GM12878 (cell line): ENCODE measurements at regions not wholly inside any gene's neighbourhood (a gene's known extent, or its start where the extent isn't known, plus 50 kb on each side); places are given as distances from the start of the nearest gene placed in this dataset.

Experiments
- ATF3 ChIP-seq: IDR thresholded peaks from 2 replicates; pipeline ENCODE4 v1.6.1; 2011; ENCODE audit warnings: low read depth, mild to moderate bottlenecking, low read length, moderate library complexity, borderline replicate concordance; ENCODE audit errors: extremely low read depth
- CTCF ChIP-seq, 3 experiments: IDR thresholded peaks in 2 of 3; conservative IDR thresholded peaks in 1 of 3; 2 replicates each; pipeline ENCODE4 v1.5.1; 2011; ENCODE audit warnings: low read depth in 3 of 3, low read length in 3 of 3, mild to moderate bottlenecking in 3 of 3, control low read depth in 2 of 3, moderate library complexity in 2 of 3, inconsistent platforms in 1 of 3, mixed read lengths in 1 of 3; ENCODE audit not compliant: control insufficient read depth in 2 of 3, insufficient read depth in 1 of 3; ENCODE audit errors: extremely low read depth in 1 of 3
- GABPA ChIP-seq: IDR thresholded peaks from 2 replicates; pipeline ENCODE4 v1.6.1; 2014; ENCODE audit warnings: antibody characterized with exemption, low read depth, mild to moderate bottlenecking, inconsistent platforms
- HDAC6 ChIP-seq: fragments of 200-600 bp; sonication (generic); IDR thresholded peaks from one replicate; pipeline ENCODE4 v1.8.0; 2017; ENCODE audit warnings: antibody characterized with exemption; ENCODE audit not compliant: unreplicated experiment
- HSF1 ChIP-seq: fragments of 150-350 bp; IDR thresholded peaks from 2 replicates; pipeline ENCODE4 v1.6.1; 2014; ENCODE audit warnings: mild to moderate bottlenecking, low read depth, low read length
- KLF5 ChIP-seq: fragments of 450-650 bp; IDR thresholded peaks from 2 replicates; pipeline ENCODE4 v1.6.1; 2014; ENCODE audit warnings: mild to moderate bottlenecking; ENCODE audit not compliant: partially characterized antibody
- NRF1 ChIP-seq: conservative IDR thresholded peaks from 2 replicates; pipeline ENCODE4 v1.6.1; 2011; ENCODE audit warnings: mild to moderate bottlenecking, low read depth, low read length, improper control_type of control experiment
- PBX3 ChIP-seq: IDR thresholded peaks from 2 replicates; pipeline ENCODE4 v1.6.1; 2011; ENCODE audit warnings: mild to moderate bottlenecking, low read depth, low read length, moderate library complexity; ENCODE audit not compliant: insufficient replicate concordance
- POLR2A ChIP-seq: IDR thresholded peaks from 2 replicates; pipeline ENCODE4 v1.6.1; 2011; ENCODE audit warnings: low read depth, mild to moderate bottlenecking, low read length
- POLR2AphosphoS5 ChIP-seq: IDR thresholded peaks from 2 replicates; pipeline ENCODE4 v1.6.1; 2011; ENCODE audit warnings: mild to moderate bottlenecking, low read length, inconsistent platforms
- REST ChIP-seq: IDR thresholded peaks from 2 replicates; pipeline ENCODE4 v1.6.1; 2012; ENCODE audit warnings: mild to moderate bottlenecking, low read depth, low read length
- TCF12 ChIP-seq: IDR thresholded peaks from 2 replicates; pipeline ENCODE4 v1.6.1; 2011; ENCODE audit warnings: low read depth, mild to moderate bottlenecking, low read length
- YY1 ChIP-seq: IDR thresholded peaks from 2 replicates; pipeline ENCODE4 v1.6.1; 2011; ENCODE audit warnings: low read depth, mild to moderate bottlenecking, low read length

- TF ChIP-seq CTCF (IDR thresholded peaks at IDR 0.05 in 2 of 3, conservative IDR thresholded peaks at IDR 0.05 in 1 of 3; ENCODE audit: control insufficient read depth in 2 of 3, extremely low read depth in 1 of 3, insufficient read depth in 1 of 3, low read depth in 3 of 3, low read length in 3 of 3) (no peak), POLR2AphosphoS5 (no peak), HDAC6 (no peak), GABPA (no peak), PBX3 (no peak), POLR2A (no peak), ATF3 (no peak), NRF1 (no peak), YY1 (no peak), HSF1 (no peak), TCF12 (no peak), KLF5 (no peak), REST (no peak)
Measured at GRCh38 chr14:42459171-42459685, 852.6 kb downstream of the LRFN5 start.
